PC-3 (cell line): ENCODE measurements at regions not wholly inside any gene's neighbourhood (a gene's known extent, or its start where the extent isn't known, plus 50 kb on each side); places are given as distances from the start of the nearest gene placed in this dataset.
A peak's percentile ranks its signal among the peaks of the same experiment; 100 is the strongest.

Experiments
- ATAC-seq: fragments of 200-7000 bp; cut with Tn5 transposase; 2 replicates; pipeline ENCODE4 v1.9.1; 2020; ENCODE audit warnings: mild to moderate bottlenecking, moderate library complexity
- BruUV-seq: library from RNA; stranded (reverse); fragments of 400-500 nt; replicated peaks from 2 replicates; lab custom pipeline; 2021; lab: Mats Ljungman, UMichigan
- CTCF ChIA-PET: fragments of 300-600 bp; sonication (Branson Sonifier 250); formaldehyde crosslinking; loops from one replicate; lab custom pipeline; 2022; ENCODE audit warnings: antibody characterized with exemption; lab: Charles Lee
- POLR2A ChIA-PET: fragments of 300-600 bp; sonication (Branson Sonifier 250); formaldehyde crosslinking; loops from one replicate; lab custom pipeline; 2022; ENCODE audit warnings: antibody characterized with exemption; ENCODE audit not compliant: unreplicated experiment; lab: Charles Lee
- DNase-seq: peaks from one replicate; pipeline ENCODE4 v3.0.0-alpha.2; 2015
- H2AFZ ChIP-seq: fragments of 300-600 bp; sonication (generic); 2 replicates; pipeline ENCODE4 v1.6.0; 2016; ENCODE audit warnings: antibody characterized with exemption, low read length
- H3F3A ChIP-seq: fragments of 300-600 bp; sonication (generic); one replicate; pipeline ENCODE4 v1.6.0; 2017; ENCODE audit warnings: antibody characterized with exemption, low read length, control low read depth, mild to moderate bottlenecking; ENCODE audit not compliant: unreplicated experiment
- H3K27ac ChIP-seq: fragments of 300-600 bp; sonication (generic); 2 replicates; pipeline ENCODE4 v1.5.1; 2016; ENCODE audit warnings: mild to moderate bottlenecking, low read length
- H3K27me3 ChIP-seq: fragments of 300-600 bp; sonication (generic); 2 replicates; pipeline ENCODE4 v1.6.1; 2016; ENCODE audit warnings: low read length, mixed read lengths
- H3K36me3 ChIP-seq: fragments of 300-600 bp; sonication (generic); 2 replicates; pipeline ENCODE4 v1.6.1; 2016; ENCODE audit warnings: low read depth, mixed run types, low read length, mixed read lengths
- H3K4me1 ChIP-seq: fragments of 300-600 bp; sonication (generic); 2 replicates; pipeline ENCODE4 v1.5.1; 2016; ENCODE audit warnings: low read length; ENCODE audit not compliant: insufficient read depth
- H3K4me2 ChIP-seq: fragments of 300-600 bp; sonication (generic); 2 replicates; pipeline ENCODE4 v1.6.0; 2016; ENCODE audit warnings: low read length
- H3K4me3 ChIP-seq: fragments of 300-600 bp; sonication (generic); 2 replicates; pipeline ENCODE4 v1.5.1; 2016; ENCODE audit warnings: mild to moderate bottlenecking, low read length, mixed read lengths
- H3K79me2 ChIP-seq: fragments of 300-600 bp; sonication (generic); 2 replicates; pipeline ENCODE4 v1.6.1; 2017; ENCODE audit warnings: low read length, mixed read lengths
- H3K9ac ChIP-seq: fragments of 300-600 bp; sonication (generic); 2 replicates; pipeline ENCODE4 v1.6.0; 2016; ENCODE audit warnings: mild to moderate bottlenecking, low read length
- H3K9me2 ChIP-seq: fragments of 300-600 bp; sonication (generic); replicated peaks from 2 replicates; pipeline ENCODE4 v1.6.1; 2016; ENCODE audit warnings: mixed run types, low read length, mixed read lengths
- H3K9me3 ChIP-seq: fragments of 300-600 bp; sonication (generic); 2 replicates; pipeline ENCODE4 v1.6.1; 2016; ENCODE audit warnings: low read length, mixed read lengths
- H4K20me1 ChIP-seq: fragments of 300-600 bp; sonication (generic); 2 replicates; pipeline ENCODE4 v1.6.1; 2016; ENCODE audit warnings: low read length, mixed read lengths
- CTCF ChIP-seq: fragments of 300-600 bp; sonication (generic); conservative IDR thresholded peaks from 2 replicates; pipeline ENCODE4 v1.5.1; 2017; ENCODE audit warnings: antibody characterized with exemption, low read depth, mild to moderate bottlenecking, low read length
- EZH2 ChIP-seq: fragments of 300-600 bp; sonication (generic); IDR thresholded peaks from one replicate; pipeline ENCODE4 v1.6.1; 2017; ENCODE audit warnings: antibody characterized with exemption, mild to moderate bottlenecking, low read length; ENCODE audit not compliant: unreplicated experiment
- EZH2phosphoT487 ChIP-seq: fragments of 300-600 bp; sonication (generic); IDR thresholded peaks from 2 replicates; pipeline ENCODE4 v1.6.1; 2018; ENCODE audit warnings: mild to moderate bottlenecking, antibody characterized with exemption, low read length, borderline replicate concordance
- intact Hi-C: fragments of 100-400 bp; cut with micrococcal nuclease; formaldehyde crosslinking; loops from 2 replicates; pipeline ENCODE4 v1.9.0; 2023

- ATAC-seq (no peak), DNase-seq (no peak)
- intact Hi-C loops, result no loop called here
- Histone ChIP-seq H3K36me3 (no peaks in the 10 kb centered on the region), H3K27me3 (no peaks in the 10 kb centered on the region), H3K9ac (no peak overlapping the region), H3K79me2 (no peaks in the 10 kb centered on the region), H3K4me2 (no peak overlapping the region), H3K27ac (no peak overlapping the region), H3K9me3 (no peaks in the 10 kb centered on the region), H3K9me2 (no peaks in the 10 kb centered on the region), H3F3A (no peaks in the 10 kb centered on the region), H3K4me1 (no peaks in the 10 kb centered on the region), H2AFZ (peak overlapping the region; percentile 46; the same call in 1 of the 2 replicates), H3K4me3 (no peak overlapping the region), H4K20me1 (no peaks in the 10 kb centered on the region)
- ChIA-PET CTCF (interaction anchor here (0.6 kb wide), 1 partner anchor 220 kb away, joined by 3 read pairs; no protein-coding TSS in a partner anchor), POLR2A (no interaction called here)
- TF ChIP-seq CTCF (no peak), EZH2phosphoT487 (no peak), EZH2 (no peak)
- BruUV-seq, result no TSS peak
These were observed 340.7 kb upstream of the TRIB2 start for GRCh38 chr2:12376025-12376424.

GRCh38 chr2:12379143-12379542 is 337.6 kb upstream of the TRIB2 start:
- ChIA-PET CTCF (no interaction called here), POLR2A (no interaction called here)

More at GRCh38 chr2:12379143-12379542, 337.6 kb upstream of the TRIB2 start:
- no peak overlapping the region for H3K4me2 ChIP-seq
- H3K9me3 ChIP-seq, result no peaks in the 10 kb centered on the region
- ATAC-seq (no peak), DNase-seq (no peak)
- no peaks in the 10 kb centered on the region for H4K20me1 ChIP-seq
- no peak overlapping the region for H2AFZ ChIP-seq
- no peaks in the 10 kb centered on the region for H3K27me3 ChIP-seq
- H3K4me3 ChIP-seq, result no peak overlapping the region
- H3K9ac ChIP-seq, result no peak overlapping the region
- intact Hi-C loops, result no loop called here
- H3K9me2 ChIP-seq, result no peaks in the 10 kb centered on the region
- BruUV-seq, result no TSS peak
- no peak overlapping the region for H3K27ac ChIP-seq
- no peak for TF ChIP-seq CTCF
- TF ChIP-seq EZH2phosphoT487, result no peak
- no peak for TF ChIP-seq EZH2
- no peaks in the 10 kb centered on the region for H3K36me3 ChIP-seq
- no peaks in the 10 kb centered on the region for H3F3A ChIP-seq
- H3K79me2 ChIP-seq, result no peaks in the 10 kb centered on the region
- no peaks in the 10 kb centered on the region for H3K4me1 ChIP-seq
